A204.1 (cell line): ENCODE measurements at regions not wholly inside any gene's neighbourhood (a gene's known extent, or its start where the extent isn't known, plus 50 kb on each side); places are given as distances from the start of the nearest gene placed in this dataset.
"Not testable (repeated sequence)": the region's sequence is repeated elsewhere in the genome, so short reads cannot be mapped to it uniquely, and the experiment has no call there.

Source experiments
- FAIRE-seq: peaks from 2 replicates; lab custom pipeline; 2012; peaks lifted over from hg19 to GRCh38; lab: Jason Lieb, UNC

DNA sequence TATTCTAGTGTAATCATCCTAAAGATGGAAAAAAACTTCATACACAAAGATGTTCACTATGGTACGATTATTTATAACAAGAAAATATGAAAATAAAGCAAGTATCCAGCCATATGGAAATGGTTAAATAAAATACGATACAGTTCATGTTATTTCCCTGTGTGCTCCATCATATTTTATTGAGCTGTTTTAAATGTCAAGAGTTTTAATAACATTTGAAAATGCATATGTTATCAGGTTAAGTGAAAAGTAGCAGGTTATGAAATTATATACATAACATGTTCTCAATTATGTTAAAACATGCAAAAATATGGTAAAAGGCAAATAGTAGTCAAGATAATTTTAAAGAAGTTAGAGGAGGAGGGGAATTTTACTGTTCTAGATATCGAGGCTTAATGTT is 192.0 kb downstream of the HNRNPD start:
- no peak for FAIRE-seq

GRCh38 chr4:82172186-82172585 is 201.6 kb downstream of the HNRNPD start:
- FAIRE-seq = no peak

GRCh38 chr4:82171531-82172155 is 202.1 kb downstream of the HNRNPD start:
- FAIRE-seq = no peak

GRCh38 chr4:82149750-82150149 is 224.0 kb downstream of the HNRNPD start:
- FAIRE-seq = no peak

GRCh38 chr4:82145850-82146249 is 227.9 kb downstream of the HNRNPD start:
- no peak for FAIRE-seq

DNA sequence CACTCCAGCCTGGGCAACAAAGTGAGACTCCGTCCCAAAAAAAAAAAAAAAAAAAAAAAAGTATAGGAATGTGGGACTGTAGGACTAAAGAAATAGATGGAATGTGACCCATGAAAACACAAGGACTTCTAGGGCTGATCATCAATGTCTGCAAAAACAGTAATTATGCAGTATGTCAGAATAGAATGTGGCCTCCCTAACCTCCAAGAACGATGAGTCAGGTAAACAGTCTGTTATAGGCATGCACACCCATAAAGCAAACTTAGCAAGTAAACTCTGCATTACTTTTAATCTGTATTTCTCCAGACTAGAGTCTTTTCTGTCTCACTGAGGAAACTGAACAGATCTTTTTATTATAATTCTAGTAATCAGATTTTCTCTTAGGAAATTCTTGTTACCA is 233.4 kb downstream of the HNRNPD start:
- FAIRE-seq = no peak

DNA sequence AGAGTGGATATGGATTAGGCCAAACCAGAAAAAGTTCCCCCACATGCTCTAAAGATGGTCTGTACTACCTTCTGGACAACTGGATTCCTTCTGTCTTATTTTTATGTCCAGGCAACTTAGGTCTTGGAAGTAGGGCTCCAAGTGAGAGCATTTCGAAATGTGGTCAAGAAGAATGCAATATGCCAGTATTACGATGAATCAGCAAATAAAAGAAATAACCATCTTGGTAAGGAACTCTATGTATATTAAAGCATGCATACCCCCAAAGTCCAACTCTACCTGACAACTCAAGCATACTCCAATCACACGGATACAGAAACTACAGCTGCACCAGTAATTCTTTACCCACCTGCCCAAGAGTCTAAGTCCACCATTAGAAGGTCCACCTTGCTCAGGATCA is 234.5 kb downstream of the HNRNPD start:
- FAIRE-seq = no peak

DNA sequence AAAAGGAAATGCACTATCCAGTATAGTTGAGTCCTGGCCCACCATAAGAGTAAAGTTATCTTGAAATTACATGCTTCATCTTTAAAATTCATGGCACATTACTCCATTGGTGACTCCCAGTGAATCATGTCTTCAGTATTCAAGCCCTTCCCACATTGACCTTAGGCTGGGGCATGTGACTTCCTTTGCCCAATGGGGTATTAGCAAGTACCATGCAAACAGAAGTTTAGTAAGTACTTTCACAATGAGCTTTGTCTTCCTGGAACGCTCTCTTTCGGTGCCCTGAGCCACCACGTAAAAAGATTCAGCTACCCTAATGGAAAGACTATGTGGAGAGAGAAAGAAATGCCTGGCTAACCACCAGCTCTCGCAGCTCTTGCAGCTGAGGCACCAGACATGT is 235.4 kb downstream of the HNRNPD start:
- no peak for FAIRE-seq

- no peak for FAIRE-seq
Measured at GRCh38 chr4:82136161-82136801, 237.5 kb downstream of the HNRNPD start.

DNA sequence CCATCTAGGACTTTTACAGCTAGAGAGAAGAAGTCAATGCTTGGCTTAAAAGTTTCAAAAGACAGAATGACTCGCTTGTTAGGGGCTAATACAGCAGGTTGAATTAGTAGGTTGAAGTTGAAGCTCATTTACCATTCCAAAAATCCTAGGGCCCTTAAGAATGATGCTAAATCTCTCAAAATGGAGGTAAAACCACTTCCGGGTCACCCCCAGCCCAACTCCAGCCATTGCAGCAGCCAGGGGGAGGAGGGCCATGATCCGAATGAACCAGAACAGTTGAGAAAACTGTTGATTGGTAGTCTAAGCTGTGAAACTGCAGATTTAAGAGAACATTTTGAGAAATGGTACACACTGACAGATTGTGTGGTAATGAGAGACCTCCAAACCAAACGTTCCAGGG is 245.4 kb downstream of the HNRNPD start:
- no peak for FAIRE-seq

DNA sequence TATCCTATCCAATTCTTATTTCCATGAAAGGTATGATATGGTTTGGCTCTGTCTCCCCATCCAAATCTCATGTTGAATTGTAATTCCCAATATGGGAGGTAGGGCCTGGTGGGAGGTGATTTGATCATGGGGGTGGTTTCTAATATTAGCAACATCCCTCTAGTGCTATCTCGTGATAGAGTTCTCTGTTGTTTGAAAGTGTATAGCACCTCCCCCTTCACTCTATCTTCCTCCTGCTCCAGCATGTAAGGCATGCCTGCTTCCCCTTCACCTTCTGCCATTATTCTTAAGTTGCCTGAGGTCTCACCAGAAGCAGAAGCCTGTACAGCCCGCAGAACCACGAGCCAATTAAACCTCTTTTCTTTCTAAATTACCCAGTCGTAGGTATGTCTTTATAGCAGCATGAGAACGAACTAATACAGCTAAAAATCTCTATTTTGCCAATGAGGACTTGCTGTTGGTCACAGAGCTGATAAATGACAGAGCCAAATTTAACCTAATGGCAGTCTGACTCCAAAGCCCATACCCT is 247.2 kb downstream of the HNRNPD start:
- FAIRE-seq = no peak

DNA sequence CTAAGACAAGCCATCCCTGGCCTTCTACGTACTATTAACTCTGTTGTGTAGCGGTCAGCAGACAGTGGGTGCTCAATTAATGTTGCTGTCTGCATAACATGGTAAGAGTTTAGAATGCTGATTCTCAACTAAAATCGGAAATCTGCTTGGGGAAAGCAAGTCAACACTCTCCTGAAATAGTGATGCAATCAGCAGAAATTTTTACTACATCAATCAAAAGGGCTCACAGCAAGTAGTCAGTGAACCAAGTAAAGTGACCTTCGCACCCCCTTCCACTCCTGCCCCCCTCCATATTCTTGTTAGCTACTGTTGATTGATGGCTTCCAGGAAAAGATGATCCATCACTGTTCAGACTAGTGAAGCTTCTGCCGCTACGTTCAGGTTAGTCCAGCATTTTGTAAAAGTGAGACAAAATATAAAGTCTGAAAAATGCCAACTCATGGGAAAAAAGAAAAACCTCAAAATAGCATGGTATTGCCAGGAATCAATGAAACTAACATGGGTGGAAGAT is 247.9 kb downstream of the HNRNPD start:
- FAIRE-seq = no peak

- no peak for FAIRE-seq
Measured at GRCh38 chr4:82124932-82125786, 248.6 kb downstream of the HNRNPD start.

DNA sequence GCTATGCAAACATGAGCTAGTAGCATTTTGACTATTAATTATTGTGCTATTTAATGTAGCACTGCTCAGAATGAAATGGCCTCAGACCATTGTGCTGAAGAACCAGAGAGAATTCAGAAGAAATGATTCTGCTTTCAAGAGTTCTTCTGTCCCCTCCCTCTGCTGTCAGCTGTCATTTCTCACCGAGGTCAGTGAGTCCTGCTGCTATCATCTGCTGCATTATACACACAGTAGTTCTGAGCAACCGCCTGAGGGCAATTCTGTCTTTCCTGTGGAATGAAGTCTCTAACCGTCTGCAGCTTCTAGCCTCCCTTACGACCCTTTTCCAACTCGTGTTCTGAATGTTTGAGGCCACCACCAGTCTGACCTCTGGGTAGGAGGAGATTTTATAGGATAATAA is 249.4 kb downstream of the HNRNPD start:
- no peak for FAIRE-seq

DNA sequence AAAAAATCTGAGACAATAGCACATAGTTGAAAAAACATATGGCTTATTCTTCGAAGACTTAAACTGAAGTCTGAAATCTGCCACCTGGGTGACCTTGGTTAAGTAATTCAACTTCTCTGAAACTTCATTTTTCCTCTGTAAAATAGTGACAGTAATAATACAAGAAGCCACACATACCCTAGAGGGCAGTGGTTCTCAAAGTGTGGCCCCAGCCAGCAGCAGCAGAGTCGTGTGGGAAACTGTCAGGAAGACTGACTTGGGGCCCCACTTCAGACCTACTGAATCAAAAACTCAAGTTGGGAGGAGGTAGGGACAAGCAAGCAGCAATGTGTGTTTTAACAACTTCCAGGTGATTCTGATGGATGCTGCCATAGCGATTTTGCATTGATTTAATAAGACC is 249.9 kb downstream of the HNRNPD start:
- FAIRE-seq = no peak

GRCh38 chr4:82115183-82115582 is 258.6 kb downstream of the HNRNPD start:
- FAIRE-seq = not testable (repeated sequence)

GRCh38 chr4:82108506-82108905 is 265.3 kb downstream of the HNRNPD start:
- no peak for FAIRE-seq

GRCh38 chr4:82104578-82104977 is 269.2 kb downstream of the HNRNPD start:
- no peak for FAIRE-seq

GRCh38 chr4:82099928-82100579 is 273.7 kb downstream of the HNRNPD start:
- no peak for FAIRE-seq

DNA sequence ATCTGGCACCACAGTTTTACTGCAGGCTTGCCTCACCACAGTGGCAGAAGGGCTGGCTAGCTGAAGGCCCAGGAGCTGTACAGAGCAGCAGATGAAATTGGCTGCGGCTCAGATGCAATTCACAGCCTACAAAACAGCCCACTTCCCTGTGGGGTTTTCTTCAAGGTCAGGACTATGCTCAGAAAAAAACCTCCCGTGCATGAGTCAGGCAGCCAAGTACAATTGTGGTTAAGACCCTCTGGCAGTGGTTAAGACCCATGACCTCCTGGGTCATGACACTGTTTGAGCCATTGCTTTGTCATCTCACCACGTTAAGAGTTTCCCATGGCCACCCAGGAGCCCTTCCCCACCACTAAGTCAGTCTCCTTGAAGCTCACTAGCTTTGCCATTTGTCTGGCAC is 276.3 kb downstream of the HNRNPD start:
- no peak for FAIRE-seq

GRCh38 chr4:82090717-82091116 is 283.1 kb downstream of the HNRNPD start:
- FAIRE-seq = no peak

DNA sequence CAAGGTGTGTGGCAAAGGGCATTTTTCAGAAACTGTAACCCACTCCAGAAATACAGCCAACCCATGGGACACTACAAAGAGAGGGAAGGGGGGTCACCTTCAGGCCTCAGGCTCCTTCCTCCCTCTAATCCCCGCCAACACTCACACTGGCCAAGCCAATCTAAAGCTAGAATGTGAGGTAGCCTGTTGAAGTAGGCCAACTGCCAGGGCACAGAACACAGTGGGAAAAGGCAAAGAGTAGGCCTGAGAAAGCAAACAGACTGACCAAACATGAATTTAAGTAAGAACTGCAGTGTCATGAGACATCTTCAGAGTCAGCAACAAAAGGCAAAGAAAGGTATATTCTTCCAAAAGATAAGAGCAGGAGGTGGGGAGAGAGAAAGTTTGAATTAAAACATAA is 289.0 kb downstream of the HNRNPD start:
- no peak for FAIRE-seq
